Mesothelial cell of epicardium (in vitro differentiated cells): ENCODE measurements at regions not wholly inside any gene's neighbourhood (a gene's known extent, or its start where the extent isn't known, plus 50 kb on each side); places are given as distances from the start of the nearest gene placed in this dataset.

ENCODE experiments used
- DNase-seq, 2 experiments: peaks; one replicate each; pipeline ENCODE4 v3.0.0; 2021; ENCODE audit warnings: low spot score in 2 of 2; ENCODE audit not compliant: unreplicated experiment in 2 of 2
- H3K27ac Mint-ChIP-seq: 2 replicates; pipeline ENCODE4 v1.8.0; 2021; ENCODE audit warnings: mixed read lengths
- H3K27me3 Mint-ChIP-seq: 2 replicates; pipeline ENCODE4 v1.8.0; 2021; ENCODE audit warnings: low read depth, mixed read lengths
- H3K36me3 Mint-ChIP-seq: 2 replicates; pipeline ENCODE4 v1.8.0; 2021; ENCODE audit warnings: mixed read lengths
- H3K4me1 Mint-ChIP-seq: 2 replicates; pipeline ENCODE4 v1.8.0; 2021; ENCODE audit warnings: mixed read lengths
- H3K4me3 Mint-ChIP-seq: 2 replicates; pipeline ENCODE4 v1.8.0; 2021; ENCODE audit warnings: mild to moderate bottlenecking, moderate library complexity, mixed read lengths
- H3K9me3 Mint-ChIP-seq: 2 replicates; pipeline ENCODE4 v1.8.0; 2021; ENCODE audit warnings: mixed read lengths
- TF ChIP-seq, protein P1 (sequence below): fragments of 200-600 bp; sonication (generic); IDR thresholded peaks from one replicate; pipeline ENCODE4 v1.5.0; 2021; ENCODE audit warnings: antibody characterized with exemption; ENCODE audit not compliant: unreplicated experiment

- Mint-ChIP-seq H3K4me1 (peaks cover 3% of the 10 kb centered on the region), H3K27ac (no peak overlapping the region), H3K27me3 (peaks cover 21% of the 10 kb centered on the region), H3K4me3 (no peak overlapping the region), H3K9me3 (peaks cover 4% of the 10 kb centered on the region), H3K36me3 (no peaks in the 10 kb centered on the region)
- TF ChIP-seq, protein P1, sequence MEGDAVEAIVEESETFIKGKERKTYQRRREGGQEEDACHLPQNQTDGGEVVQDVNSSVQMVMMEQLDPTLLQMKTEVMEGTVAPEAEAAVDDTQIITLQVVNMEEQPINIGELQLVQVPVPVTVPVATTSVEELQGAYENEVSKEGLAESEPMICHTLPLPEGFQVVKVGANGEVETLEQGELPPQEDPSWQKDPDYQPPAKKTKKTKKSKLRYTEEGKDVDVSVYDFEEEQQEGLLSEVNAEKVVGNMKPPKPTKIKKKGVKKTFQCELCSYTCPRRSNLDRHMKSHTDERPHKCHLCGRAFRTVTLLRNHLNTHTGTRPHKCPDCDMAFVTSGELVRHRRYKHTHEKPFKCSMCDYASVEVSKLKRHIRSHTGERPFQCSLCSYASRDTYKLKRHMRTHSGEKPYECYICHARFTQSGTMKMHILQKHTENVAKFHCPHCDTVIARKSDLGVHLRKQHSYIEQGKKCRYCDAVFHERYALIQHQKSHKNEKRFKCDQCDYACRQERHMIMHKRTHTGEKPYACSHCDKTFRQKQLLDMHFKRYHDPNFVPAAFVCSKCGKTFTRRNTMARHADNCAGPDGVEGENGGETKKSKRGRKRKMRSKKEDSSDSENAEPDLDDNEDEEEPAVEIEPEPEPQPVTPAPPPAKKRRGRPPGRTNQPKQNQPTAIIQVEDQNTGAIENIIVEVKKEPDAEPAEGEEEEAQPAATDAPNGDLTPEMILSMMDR, result no peak
- DNase-seq, result peak; percentile 7 to 13
Measured at GRCh38 chr22:49299821-49300231, 527.8 kb downstream of the BRD1 start.

DNA sequence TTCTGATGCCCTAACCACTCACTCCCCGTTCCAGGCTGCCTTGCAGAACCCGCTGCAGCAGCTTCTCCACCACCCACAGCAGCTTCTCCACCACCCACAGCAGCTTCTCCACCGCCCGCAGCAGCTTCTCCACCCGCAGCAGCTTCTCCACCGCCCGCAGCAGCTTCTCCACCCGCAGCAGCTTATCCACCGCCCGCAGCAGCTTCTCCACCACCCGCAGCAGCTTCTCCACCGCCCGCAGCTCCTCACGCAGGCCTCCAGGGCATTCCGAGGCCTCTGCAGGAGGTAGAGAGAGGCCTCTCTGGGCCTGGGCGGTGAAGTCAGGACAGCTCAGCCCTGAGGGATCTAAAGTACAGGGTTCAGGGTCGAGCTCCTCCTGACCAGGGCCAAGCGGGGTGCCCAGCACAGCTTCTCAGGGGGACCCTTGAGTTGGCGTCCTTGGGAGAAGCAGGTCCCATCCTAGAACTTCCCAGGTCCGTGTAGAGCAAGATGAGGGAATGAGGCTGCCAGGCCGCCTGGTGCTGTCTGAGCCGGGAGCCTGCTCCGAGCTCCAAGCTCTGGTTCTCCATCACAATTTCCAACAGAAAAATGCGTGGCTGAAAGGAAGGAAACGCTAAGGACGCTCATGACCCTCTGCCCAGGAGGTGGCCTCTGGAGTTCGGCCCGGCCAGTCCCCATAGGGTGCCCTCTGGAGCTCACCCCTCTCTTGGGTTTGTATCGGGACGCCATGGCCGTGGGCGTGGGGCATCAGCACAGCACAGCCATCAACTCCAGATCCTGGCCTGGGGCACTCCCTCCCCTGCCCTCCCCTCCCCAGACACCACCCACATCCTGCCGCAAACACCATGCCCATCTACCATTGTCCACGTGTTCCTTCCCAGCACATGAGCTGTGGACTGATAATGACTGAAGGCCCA, 528.6 kb downstream of the BRD1 start:
- peaks cover 27% of the 10 kb centered on the region for H3K27me3 Mint-ChIP-seq
- DNase-seq, result peak; percentile 7 to 29
- peaks cover 3% of the 10 kb centered on the region for H3K4me1 Mint-ChIP-seq
- H3K36me3 Mint-ChIP-seq, result no peaks in the 10 kb centered on the region
- H3K9me3 Mint-ChIP-seq, result peaks cover 7% of the 10 kb centered on the region
- TF ChIP-seq, protein P1, result no peak
- no peak overlapping the region for H3K4me3 Mint-ChIP-seq
- H3K27ac Mint-ChIP-seq, result no peak overlapping the region

- Mint-ChIP-seq H3K4me1 (peaks cover 2% of the 10 kb centered on the region), H3K27me3 (peaks cover 25% of the 10 kb centered on the region), H3K36me3 (no peaks in the 10 kb centered on the region), H3K27ac (no peak overlapping the region), H3K9me3 (peaks cover 16% of the 10 kb centered on the region), H3K4me3 (no peak overlapping the region)
- DNase-seq, result peak in 1 of 2 experiments; percentile 37
- TF ChIP-seq, protein P1, result no peak
Measured at GRCh38 chr22:49297871-49298721, 529.6 kb downstream of the BRD1 start.

DNA sequence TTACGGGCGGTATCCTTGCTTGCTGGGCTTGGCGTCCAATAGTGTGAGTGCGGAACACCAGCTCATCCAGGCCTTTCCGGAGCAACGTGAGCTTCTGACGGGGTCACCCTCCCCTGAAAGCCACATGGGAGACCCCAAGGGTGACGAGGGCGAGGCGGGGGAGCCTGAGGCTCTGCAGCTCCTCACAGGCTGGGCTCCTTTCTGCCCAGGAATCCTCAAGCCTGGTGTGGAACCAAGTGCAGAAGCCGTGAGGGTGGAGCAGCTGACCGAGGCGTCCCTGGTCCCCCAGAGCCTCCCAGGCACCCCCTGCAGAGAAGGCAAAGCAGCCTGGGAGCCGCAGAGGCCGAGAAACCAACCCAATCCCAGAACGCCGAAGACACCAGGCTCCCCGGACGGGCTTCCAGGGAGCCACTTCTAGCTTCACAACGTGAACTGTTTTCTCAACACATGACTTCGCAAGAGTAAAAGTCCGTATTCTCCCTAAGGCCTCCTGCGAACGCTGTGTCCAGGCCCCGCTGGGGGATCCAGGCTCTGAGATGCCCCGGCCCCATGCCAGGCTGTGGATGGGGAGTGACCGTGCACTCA, 530.3 kb downstream of the BRD1 start:
- Mint-ChIP-seq H3K27me3 (peaks cover 21% of the 10 kb centered on the region), H3K4me3 (no peak overlapping the region), H3K4me1 (no peaks in the 10 kb centered on the region), H3K9me3 (peaks cover 16% of the 10 kb centered on the region), H3K27ac (no peak overlapping the region), H3K36me3 (no peaks in the 10 kb centered on the region)
- TF ChIP-seq, protein P1, result no peak
- peak in 1 of 2 experiments; percentile 37 for DNase-seq

DNA sequence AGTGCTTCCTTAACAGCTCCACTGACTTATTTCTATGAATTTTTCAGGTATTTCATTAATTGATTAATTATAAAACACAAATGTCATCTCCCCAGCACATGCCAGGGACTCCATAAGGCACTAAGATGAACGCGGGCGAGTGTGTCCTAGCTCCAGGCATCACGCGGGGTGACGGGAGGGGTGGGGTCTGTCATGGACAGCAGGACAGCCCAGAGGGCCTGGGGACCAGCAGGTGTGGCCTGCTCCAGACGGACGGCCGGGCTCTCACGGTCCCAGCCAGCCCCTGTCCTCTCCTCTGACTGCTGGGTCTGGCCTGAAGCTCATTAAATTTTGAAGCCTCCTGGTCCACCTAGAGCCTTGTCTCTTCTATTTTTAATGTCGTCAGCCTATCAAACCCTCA, 531.1 kb downstream of the BRD1 start:
- no peaks in the 10 kb centered on the region for H3K36me3 Mint-ChIP-seq
- H3K9me3 Mint-ChIP-seq, result peaks cover 16% of the 10 kb centered on the region
- H3K27ac Mint-ChIP-seq, result no peak overlapping the region
- TF ChIP-seq, protein P1, result no peak
- peak in 1 of 2 experiments; percentile 36 for DNase-seq
- no peak overlapping the region for H3K4me3 Mint-ChIP-seq
- no peaks in the 10 kb centered on the region for H3K4me1 Mint-ChIP-seq
- H3K27me3 Mint-ChIP-seq, result peaks cover 19% of the 10 kb centered on the region
